Gastrocnemius medialis (tissue), 4 donors: ENCODE measurements at regions not wholly inside any gene's neighbourhood (a gene's known extent, or its start where the extent isn't known, plus 50 kb on each side); places are given as distances from the start of the nearest gene placed in this dataset.

Source experiments
- ATAC-seq, 2 donors: fragments of 150-250 bp; one replicate each; pipeline ENCODE4 v1.9.1; 2016
- DNase-seq, 2 donors: peaks; one replicate each; pipeline ENCODE4 v3.0.0-alpha.2; 2019
- H3K27ac ChIP-seq, 4 donors: fragments of 200-600 bp; sonication (generic); 1 replicate in 1 of 4; 2 replicates in 3 of 4; pipeline ENCODE4 v1.5.1; 2016 to 2018; ENCODE audit warnings: mild to moderate bottlenecking in 2 of 4, moderate library complexity in 1 of 4
- H3K27me3 ChIP-seq, 3 donors: fragments of 200-600 bp; sonication (generic) in 2 of 3; 1 replicate in 1 of 3; 2 replicates in 2 of 3; pipeline versions ENCODE4 v1.5.1 to v1.6.0; 2016 to 2019; ENCODE audit warnings: mild to moderate bottlenecking in 1 of 3, moderate library complexity in 1 of 3
- H3K36me3 ChIP-seq, 2 donors: fragments of 200-600 bp; sonication (generic) in 1 of 2; one replicate each; pipeline ENCODE4 v1.5.1; 2017 to 2018
- H3K4me1 ChIP-seq, 2 donors: fragments of 200-600 bp; sonication (generic) in 1 of 2; one replicate each; pipeline ENCODE4 v1.5.1; 2016 to 2017; ENCODE audit warnings: mild to moderate bottlenecking in 2 of 2
- H3K4me3 ChIP-seq, 4 donors: fragments of 200-600 bp; sonication (generic) in 3 of 4; 1 replicate in 1 of 4; 2 replicates in 3 of 4; pipeline ENCODE4 v1.5.1; 2016 to 2019; ENCODE audit warnings: mild to moderate bottlenecking in 2 of 4
- H3K9me3 ChIP-seq, 3 donors: fragments of 200-600 bp; sonication (generic) in 2 of 3; 1 replicate in 1 of 3; 2 replicates in 2 of 3; pipeline ENCODE4 v1.5.1; 2016 to 2019
- POLR2A ChIP-seq, 2 donors: fragments of 450-650 bp; IDR thresholded peaks; one replicate each; pipeline ENCODE4 v1.6.1; 2017; ENCODE audit warnings: antibody characterized with exemption in 2 of 2, mild to moderate bottlenecking in 2 of 2, moderate library complexity in 2 of 2
- in situ Hi-C, 4 donors: fragments of 200-750 bp; cut with MboI; loops; one replicate each; pipeline versions ENCODE4 v1.15.0 to v1.8.0; 2017; ENCODE audit warnings: low sequenced_read_pairs in 4 of 4
- intact Hi-C: fragments of 100-400 bp; cut with DNase I; formaldehyde crosslinking; loops from one replicate; pipeline ENCODE4 v1.15.1; 2023; ENCODE audit warnings: low total_unique reads
- TF ChIP-seq, protein P1 (sequence below), 5 experiments: fragments of 450-650 bp in 3 of 5; fragments of 200-600 bp in 2 of 5; sonication (generic) in 2 of 5; IDR thresholded peaks in 4 of 5; conservative IDR thresholded peaks in 1 of 5; 1 replicate in 4 of 5; 2 replicates in 1 of 5; pipeline ENCODE4 v1.5.1; 2016 to 2019; ENCODE audit warnings: antibody characterized with exemption in 5 of 5, mild to moderate bottlenecking in 3 of 5, moderate library complexity in 3 of 5

GRCh38 chr5:143494162-143494561 is 90.7 kb upstream of the NR3C1 start:
- in situ Hi-C loops: no loop called here

DNA sequence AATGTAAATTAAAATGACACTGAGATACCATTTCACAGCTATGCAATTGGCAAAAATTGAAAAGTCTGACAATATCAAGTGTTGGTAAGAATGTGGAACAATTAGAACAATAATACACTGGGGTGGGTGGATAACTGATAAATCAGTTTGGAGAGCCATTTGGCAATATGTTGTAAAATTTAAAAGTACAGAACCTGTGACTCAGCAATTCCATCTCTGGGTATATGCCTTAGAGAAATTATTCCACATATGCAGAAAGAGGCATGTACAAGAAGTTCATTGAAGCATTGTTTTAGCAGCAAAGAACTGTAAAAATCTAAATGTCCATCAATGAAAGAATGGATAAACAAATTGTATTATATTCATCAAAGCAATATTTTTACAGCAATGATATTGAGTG is 89.3 kb upstream of the NR3C1 start:
- peaks cover 13 to 27% of the 10 kb centered on the region in 2 donors for H3K4me1 ChIP-seq
- TF ChIP-seq, protein P1, sequence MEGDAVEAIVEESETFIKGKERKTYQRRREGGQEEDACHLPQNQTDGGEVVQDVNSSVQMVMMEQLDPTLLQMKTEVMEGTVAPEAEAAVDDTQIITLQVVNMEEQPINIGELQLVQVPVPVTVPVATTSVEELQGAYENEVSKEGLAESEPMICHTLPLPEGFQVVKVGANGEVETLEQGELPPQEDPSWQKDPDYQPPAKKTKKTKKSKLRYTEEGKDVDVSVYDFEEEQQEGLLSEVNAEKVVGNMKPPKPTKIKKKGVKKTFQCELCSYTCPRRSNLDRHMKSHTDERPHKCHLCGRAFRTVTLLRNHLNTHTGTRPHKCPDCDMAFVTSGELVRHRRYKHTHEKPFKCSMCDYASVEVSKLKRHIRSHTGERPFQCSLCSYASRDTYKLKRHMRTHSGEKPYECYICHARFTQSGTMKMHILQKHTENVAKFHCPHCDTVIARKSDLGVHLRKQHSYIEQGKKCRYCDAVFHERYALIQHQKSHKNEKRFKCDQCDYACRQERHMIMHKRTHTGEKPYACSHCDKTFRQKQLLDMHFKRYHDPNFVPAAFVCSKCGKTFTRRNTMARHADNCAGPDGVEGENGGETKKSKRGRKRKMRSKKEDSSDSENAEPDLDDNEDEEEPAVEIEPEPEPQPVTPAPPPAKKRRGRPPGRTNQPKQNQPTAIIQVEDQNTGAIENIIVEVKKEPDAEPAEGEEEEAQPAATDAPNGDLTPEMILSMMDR (IDR thresholded peaks at IDR 0.05 in 4 of 5, conservative IDR thresholded peaks at IDR 0.05 in 1 of 5): no peak
- TF ChIP-seq POLR2A (IDR thresholded peaks at IDR 0.05): no peak
- H3K9me3 ChIP-seq: no peaks in the 10 kb centered on the region
- DNase-seq (no peak), ATAC-seq (no peak)
- in situ Hi-C loops (no loop called here), intact Hi-C loops (no loop called here)
- H3K27me3 ChIP-seq: no peaks in the 10 kb centered on the region
- H3K36me3 ChIP-seq: no peaks in the 10 kb centered on the region
- no peak overlapping the region for H3K4me3 ChIP-seq
- H3K27ac ChIP-seq: no peak overlapping the region

More at GRCh38 chr5:143494162-143494561, 90.7 kb upstream of the NR3C1 start:
- no peak for ATAC-seq
- Histone ChIP-seq H3K9me3 (no peaks in the 10 kb centered on the region), H3K27ac (no peak overlapping the region), H3K36me3 (no peaks in the 10 kb centered on the region), H3K4me1 (peaks cover 6 to 20% of the 10 kb centered on the region in 2 donors), H3K27me3 (no peaks in the 10 kb centered on the region), H3K4me3 (no peak overlapping the region)
- TF ChIP-seq, protein P1 (IDR thresholded peaks at IDR 0.05 in 4 of 5, conservative IDR thresholded peaks at IDR 0.05 in 1 of 5): no peak
- no peak for TF ChIP-seq POLR2A (IDR thresholded peaks at IDR 0.05)
- DNase-seq: no peak
- intact Hi-C loops: no loop called here

- TF ChIP-seq, protein P1 (IDR thresholded peaks at IDR 0.05 in 4 of 5, conservative IDR thresholded peaks at IDR 0.05 in 1 of 5): no peak
- no peak for TF ChIP-seq POLR2A (IDR thresholded peaks at IDR 0.05)
- DNase-seq (no peak), ATAC-seq (no peak)
- H3K36me3 ChIP-seq: no peaks in the 10 kb centered on the region
- no peaks in the 10 kb centered on the region for H3K27me3 ChIP-seq
- no peaks in the 10 kb centered on the region for H3K9me3 ChIP-seq
- intact Hi-C loops: no loop called here
- H3K4me3 ChIP-seq: no peak overlapping the region
- no peak overlapping the region for H3K27ac ChIP-seq
- peaks cover 14 to 27% of the 10 kb centered on the region in 2 donors for H3K4me1 ChIP-seq
- in situ Hi-C loops: no loop called here
Measured at GRCh38 chr5:143491646-143492045, 88.2 kb upstream of the NR3C1 start.

DNA sequence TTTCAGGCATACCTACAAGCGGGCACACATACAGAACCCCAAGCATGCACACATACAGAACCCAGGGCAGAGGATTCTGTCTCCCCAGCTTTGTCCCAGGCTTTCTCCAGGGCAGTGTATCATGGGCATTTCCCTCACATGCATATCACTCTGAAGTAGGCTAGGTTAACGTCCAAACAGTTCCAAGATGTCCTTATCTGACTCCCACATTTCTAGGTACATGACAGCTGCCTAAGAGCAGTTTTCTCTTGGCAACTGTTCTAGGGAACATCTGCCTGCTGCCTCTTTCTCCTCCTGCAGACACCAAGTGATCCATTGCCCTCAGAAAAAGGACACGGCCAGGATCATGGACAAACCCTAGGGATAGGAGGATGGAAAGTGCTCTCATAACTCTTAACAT is 84.9 kb upstream of the NR3C1 start:
- in situ Hi-C loops: no loop called here
- ATAC-seq: peak; percentile 93

More for the DNA sequence above, 84.9 kb upstream of the NR3C1 start:
- TF ChIP-seq, protein P1 (IDR thresholded peaks at IDR 0.05 in 4 of 5, conservative IDR thresholded peaks at IDR 0.05 in 1 of 5): no peak
- no peak for TF ChIP-seq POLR2A (IDR thresholded peaks at IDR 0.05)
- peak in 1 of 2 donors; percentile 26 for DNase-seq
- H3K27me3 ChIP-seq: no peaks in the 10 kb centered on the region
- intact Hi-C loops: no loop called here
- H3K4me1 ChIP-seq: peaks cover 8 to 10% of the 10 kb centered on the region in 2 donors
- no peak overlapping the region for H3K4me3 ChIP-seq
- no peaks in the 10 kb centered on the region for H3K9me3 ChIP-seq
- H3K27ac ChIP-seq: no peak overlapping the region
- no peaks in the 10 kb centered on the region for H3K36me3 ChIP-seq
